ENCODE measurements at regions not wholly inside any gene's neighbourhood (a gene's known extent, or its start where the extent isn't known, plus 50 kb on each side); places are given as distances from the start of the nearest gene placed in this dataset.

DNA sequence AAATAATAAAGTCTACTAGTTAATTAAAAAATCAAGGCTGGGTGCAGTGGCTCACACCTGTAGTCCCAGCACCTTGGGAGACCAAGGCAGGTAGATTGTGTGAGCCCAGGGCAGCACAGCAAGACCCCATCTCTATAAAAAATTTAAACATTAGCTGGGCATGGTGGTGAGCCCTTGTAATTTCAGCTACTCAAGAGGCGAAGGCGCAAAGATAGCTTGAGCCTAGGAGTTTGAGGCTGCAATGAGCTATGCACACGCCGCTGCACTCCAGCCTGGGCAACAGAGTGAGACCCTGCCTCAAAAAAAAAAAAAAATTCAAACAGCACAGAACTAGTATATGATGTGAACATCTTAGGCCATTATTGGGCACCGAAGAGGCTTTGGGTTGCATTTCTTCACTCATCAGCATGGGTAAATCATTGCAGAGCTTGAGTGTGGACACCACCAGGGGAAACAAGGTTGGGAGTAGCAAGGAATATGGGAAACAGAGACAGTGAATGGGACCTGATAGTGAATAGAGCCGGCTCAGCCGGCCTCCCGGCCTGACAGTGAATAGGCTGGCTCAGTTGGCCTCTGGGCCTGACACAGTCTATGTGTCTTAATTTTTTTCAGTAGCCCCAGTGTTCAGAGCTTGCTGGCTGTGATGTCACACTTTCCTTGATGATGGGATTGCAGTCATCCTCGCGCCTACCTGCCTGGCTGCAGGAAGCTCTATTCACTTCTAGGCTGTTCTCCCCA is 89.1 kb upstream of the ERRFI1 start:
- no peak overlapping the region for H3K4me3 ChIP-seq (ENCODE audit: low read depth, low read length)
- TF ChIP-seq, protein P1, sequence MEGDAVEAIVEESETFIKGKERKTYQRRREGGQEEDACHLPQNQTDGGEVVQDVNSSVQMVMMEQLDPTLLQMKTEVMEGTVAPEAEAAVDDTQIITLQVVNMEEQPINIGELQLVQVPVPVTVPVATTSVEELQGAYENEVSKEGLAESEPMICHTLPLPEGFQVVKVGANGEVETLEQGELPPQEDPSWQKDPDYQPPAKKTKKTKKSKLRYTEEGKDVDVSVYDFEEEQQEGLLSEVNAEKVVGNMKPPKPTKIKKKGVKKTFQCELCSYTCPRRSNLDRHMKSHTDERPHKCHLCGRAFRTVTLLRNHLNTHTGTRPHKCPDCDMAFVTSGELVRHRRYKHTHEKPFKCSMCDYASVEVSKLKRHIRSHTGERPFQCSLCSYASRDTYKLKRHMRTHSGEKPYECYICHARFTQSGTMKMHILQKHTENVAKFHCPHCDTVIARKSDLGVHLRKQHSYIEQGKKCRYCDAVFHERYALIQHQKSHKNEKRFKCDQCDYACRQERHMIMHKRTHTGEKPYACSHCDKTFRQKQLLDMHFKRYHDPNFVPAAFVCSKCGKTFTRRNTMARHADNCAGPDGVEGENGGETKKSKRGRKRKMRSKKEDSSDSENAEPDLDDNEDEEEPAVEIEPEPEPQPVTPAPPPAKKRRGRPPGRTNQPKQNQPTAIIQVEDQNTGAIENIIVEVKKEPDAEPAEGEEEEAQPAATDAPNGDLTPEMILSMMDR (IDR thresholded peaks at IDR 0.05; ENCODE audit: low read depth, low read length): no peak

DNA sequence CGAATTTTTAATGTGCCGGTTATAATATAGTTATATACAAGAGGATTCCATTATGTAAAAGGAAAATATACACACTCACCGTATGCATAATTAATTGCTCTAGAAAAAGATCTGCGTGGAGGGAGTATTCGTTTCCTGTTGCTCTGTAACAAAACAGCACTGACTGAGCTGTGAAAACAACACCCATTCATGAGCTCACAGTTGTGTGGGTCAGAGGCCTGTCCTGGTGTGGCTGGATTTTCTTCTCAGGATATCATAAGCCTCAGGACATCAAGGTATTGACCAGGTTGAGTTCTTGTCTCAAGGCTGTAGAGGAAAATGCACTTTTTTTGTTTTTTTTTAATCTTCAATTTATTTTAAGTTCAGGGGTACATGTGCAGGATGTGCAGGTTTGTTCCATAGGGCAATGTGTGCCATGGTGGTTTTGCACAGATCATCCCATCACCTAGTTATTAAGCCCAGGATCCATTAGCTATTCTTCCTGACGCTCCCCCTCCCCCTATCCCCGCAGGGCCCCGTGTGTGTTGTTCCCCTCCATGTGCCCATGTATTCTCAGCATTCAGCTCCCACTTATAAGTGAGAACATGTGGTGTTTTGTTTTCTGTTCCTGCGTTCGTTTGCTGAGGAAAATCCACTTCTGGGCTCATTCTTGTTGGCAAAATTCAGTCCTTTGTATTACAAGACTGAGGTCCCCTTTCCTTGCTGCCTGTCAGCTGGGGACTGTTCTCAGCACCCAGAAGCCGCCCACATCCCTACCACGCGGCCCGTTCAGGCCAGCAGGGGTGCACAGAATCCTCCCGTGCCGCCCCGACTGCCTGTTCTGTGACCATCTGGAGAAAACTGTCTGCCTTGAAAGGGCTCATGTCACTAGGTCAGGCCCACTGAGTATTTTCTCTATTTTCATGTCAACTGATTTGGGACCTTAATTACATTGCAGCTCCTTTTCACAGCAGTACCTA is 87.4 kb upstream of the ERRFI1 start:
- TF ChIP-seq, protein P1 (IDR thresholded peaks at IDR 0.05; ENCODE audit: low read depth, low read length): no peak
- no peak overlapping the region for H3K4me3 ChIP-seq (ENCODE audit: low read depth, low read length)

DNA sequence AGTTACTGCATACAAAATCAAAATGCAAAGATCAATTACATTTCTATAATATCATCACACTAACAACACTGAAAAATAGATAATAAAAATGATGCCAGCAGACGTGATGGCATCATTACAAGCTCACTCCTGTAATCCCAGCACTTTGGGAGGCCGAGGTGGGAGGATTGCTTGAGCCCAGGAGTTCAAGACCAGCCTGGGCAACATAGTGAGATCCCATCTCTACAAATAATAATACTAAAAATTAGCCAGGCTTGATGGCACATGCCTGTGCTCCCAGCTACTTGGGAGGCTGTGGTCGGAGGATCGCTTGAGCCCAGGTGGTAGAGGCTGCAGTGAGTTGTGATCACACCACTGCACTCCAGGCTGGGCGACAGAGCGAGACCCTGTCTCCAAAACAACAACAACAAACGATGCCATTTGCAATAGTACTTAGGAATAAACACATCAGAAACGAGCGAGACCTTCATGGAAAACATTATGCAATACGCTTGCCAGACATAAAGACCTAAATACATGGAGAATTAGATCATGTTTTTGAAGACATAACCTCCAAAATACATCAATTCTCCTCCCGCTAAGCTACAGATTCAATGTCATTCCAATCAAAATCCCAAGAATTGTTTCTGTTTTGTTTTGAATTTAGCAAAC is 86.6 kb upstream of the ERRFI1 start:
- TF ChIP-seq, protein P1 (IDR thresholded peaks at IDR 0.05; ENCODE audit: low read depth, low read length): no peak

DNA sequence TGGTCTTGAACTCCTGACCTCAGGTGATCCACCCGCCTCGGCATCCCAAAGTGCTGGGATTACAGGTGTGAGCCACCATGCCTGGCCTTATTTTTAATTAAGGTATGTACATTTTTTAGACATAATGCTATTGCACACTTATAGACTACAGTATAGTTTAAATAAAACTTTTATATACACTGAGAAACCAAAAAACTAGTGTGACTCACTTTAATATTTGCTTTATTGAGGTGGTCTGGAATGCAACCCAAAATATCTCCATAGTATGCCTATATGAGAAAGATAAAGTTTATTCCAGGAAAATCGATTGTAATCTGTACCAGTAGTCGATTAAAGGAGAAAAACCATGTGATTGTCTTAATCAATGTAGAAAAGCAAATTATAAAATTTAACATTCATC is 85.5 kb upstream of the ERRFI1 start:
- TF ChIP-seq, protein P1 (IDR thresholded peaks at IDR 0.05; ENCODE audit: low read depth, low read length): no peak

More for the DNA sequence above, 86.6 kb upstream of the ERRFI1 start:
- no peak overlapping the region for H3K4me3 ChIP-seq (ENCODE audit: low read depth, low read length)

DNA sequence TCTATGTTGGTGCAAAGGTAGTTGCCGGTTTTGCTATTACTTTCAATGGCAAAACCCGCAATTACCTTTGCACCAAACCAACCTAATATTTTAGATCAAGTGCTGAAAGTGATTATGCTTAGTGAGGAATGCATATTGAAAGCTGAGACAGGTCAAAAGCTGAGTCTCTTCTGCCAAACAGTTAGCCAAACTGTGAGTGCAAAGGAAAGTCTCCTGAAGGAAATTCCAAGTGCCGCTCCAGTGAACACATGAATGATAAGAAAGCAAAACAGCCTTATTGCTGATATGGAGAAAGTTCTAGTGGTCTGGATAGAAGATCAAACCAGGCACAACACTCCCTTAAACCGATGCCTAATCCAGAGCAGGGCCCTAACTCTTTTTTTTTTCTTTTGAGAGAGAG is 83.1 kb upstream of the ERRFI1 start:
- no peak overlapping the region for H3K4me3 ChIP-seq (ENCODE audit: low read depth, low read length)
- TF ChIP-seq, protein P1 (IDR thresholded peaks at IDR 0.05; ENCODE audit: low read depth, low read length): no peak

More for the DNA sequence above, 85.5 kb upstream of the ERRFI1 start:
- no peak overlapping the region for H3K4me3 ChIP-seq (ENCODE audit: low read depth, low read length)

DNA sequence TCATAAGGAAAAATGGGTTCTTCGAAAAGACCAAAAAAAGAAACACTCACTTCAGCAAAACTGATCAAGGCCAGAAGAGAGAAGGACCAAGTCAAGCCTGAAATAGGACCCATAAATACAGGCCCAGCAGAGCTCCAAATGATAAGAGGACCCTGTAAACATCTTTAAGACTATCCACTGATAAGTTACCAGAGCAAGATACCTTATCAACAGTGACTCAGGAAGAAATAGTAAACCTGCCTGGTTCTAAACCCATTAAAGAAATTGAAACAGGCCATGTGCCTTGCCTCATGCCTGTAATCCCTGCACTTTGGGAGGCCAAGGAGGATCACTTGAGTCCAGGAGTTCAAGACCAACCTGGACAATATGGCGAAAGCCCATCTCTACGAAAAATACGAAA is 81.8 kb upstream of the ERRFI1 start:
- H3K4me3 ChIP-seq (ENCODE audit: low read depth, low read length): no peak overlapping the region
- TF ChIP-seq, protein P1 (IDR thresholded peaks at IDR 0.05; ENCODE audit: low read depth, low read length): no peak

Measured in WI38 (cell line).